Lower lobe of right lung (tissue), 2 donors: ENCODE measurements at regions not wholly inside any gene's neighbourhood (a gene's known extent, or its start where the extent isn't known, plus 50 kb on each side); places are given as distances from the start of the nearest gene placed in this dataset.

Experiments used
- ATAC-seq, 2 donors: fragments of 200-7000 bp; cut with Tn5 transposase; one replicate each; pipeline ENCODE4 v1.9.1; 2020 to 2022; ENCODE audit warnings: mild to moderate bottlenecking in 2 of 2, moderate library complexity in 2 of 2
- DNase-seq: peaks from one replicate; pipeline ENCODE4 v3.0.0-alpha.2; 2020
- H3K27ac ChIP-seq: fragments of 200-600 bp; one replicate; pipeline ENCODE4 v1.8.0; 2022
- H3K27me3 ChIP-seq: fragments of 200-600 bp; one replicate; pipeline ENCODE4 v1.8.0; 2022; ENCODE audit warnings: low read depth
- H3K36me3 ChIP-seq: fragments of 200-600 bp; one replicate; pipeline ENCODE4 v1.8.0; 2022; ENCODE audit warnings: mild to moderate bottlenecking
- H3K4me1 ChIP-seq: fragments of 200-600 bp; one replicate; pipeline ENCODE4 v1.8.0; 2022
- H3K4me3 ChIP-seq: fragments of 200-600 bp; one replicate; pipeline ENCODE4 v1.8.0; 2022; ENCODE audit warnings: mild to moderate bottlenecking
- H3K9me3 ChIP-seq: fragments of 200-600 bp; one replicate; pipeline ENCODE4 v1.8.0; 2022
- intact Hi-C: fragments of 100-400 bp; cut with DNase I; formaldehyde crosslinking; loops from one replicate; pipeline ENCODE4 v1.11.0; 2022
- TF ChIP-seq, protein P1 (sequence below): fragments of 200-600 bp; IDR thresholded peaks from one replicate; pipeline ENCODE4 v1.8.0; 2022; ENCODE audit warnings: antibody characterized with exemption, mild to moderate bottlenecking
- donor health status: DM: no; HTN: yes; CAD: no; lungs with severe emphysema.

DNA sequence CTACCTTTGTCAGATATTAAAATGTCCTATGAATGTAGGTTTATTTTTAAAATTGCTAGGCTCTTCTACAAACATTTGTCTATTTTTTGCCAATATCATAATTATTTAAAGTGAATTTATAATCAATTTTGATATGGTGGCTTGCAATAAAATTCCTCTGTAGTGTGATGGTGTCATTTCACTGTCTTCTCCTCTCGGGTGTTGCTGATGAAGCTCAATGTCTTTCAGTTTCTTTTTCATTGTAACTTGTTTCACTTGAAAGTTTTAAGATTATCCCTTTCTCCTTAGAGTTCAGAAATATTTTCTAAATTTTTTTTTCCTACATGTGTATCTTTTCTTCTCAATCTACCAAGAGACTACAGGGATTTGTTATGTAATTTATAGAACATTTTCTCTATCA is 267.1 kb upstream of the EDNRB start:
- Histone ChIP-seq H3K36me3 (no peaks in the 10 kb centered on the region), H3K27me3 (no peaks in the 10 kb centered on the region), H3K4me3 (no peak overlapping the region), H3K27ac (no peak overlapping the region), H3K4me1 (no peaks in the 10 kb centered on the region), H3K9me3 (no peaks in the 10 kb centered on the region)
- DNase-seq (no peak), ATAC-seq (no peak)
- intact Hi-C loops = no loop called here
- TF ChIP-seq, protein P1, sequence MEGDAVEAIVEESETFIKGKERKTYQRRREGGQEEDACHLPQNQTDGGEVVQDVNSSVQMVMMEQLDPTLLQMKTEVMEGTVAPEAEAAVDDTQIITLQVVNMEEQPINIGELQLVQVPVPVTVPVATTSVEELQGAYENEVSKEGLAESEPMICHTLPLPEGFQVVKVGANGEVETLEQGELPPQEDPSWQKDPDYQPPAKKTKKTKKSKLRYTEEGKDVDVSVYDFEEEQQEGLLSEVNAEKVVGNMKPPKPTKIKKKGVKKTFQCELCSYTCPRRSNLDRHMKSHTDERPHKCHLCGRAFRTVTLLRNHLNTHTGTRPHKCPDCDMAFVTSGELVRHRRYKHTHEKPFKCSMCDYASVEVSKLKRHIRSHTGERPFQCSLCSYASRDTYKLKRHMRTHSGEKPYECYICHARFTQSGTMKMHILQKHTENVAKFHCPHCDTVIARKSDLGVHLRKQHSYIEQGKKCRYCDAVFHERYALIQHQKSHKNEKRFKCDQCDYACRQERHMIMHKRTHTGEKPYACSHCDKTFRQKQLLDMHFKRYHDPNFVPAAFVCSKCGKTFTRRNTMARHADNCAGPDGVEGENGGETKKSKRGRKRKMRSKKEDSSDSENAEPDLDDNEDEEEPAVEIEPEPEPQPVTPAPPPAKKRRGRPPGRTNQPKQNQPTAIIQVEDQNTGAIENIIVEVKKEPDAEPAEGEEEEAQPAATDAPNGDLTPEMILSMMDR = no peak

DNA sequence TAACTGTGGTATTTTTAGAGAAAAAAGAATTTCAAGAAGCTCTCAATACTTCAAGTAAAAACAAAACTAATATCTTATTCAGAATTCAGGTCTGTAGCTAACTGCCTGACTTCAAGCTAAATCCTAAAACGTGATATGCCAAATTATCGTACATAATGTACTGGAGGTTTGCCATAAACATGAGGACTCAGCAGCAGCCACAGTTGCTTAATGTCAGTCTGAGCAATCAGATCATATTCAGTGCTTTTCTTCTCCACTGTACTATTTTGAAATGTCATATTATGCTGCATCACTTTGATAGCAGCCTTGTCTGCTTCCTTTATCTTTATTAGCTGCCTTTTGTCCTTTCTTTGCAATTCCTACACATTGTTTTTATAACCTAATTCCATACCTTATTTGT is 265.1 kb upstream of the EDNRB start:
- Histone ChIP-seq H3K4me3 (no peak overlapping the region), H3K36me3 (no peaks in the 10 kb centered on the region), H3K27ac (no peak overlapping the region), H3K27me3 (no peaks in the 10 kb centered on the region), H3K9me3 (no peaks in the 10 kb centered on the region), H3K4me1 (no peaks in the 10 kb centered on the region)
- no peak for ATAC-seq
- no peak for DNase-seq
- TF ChIP-seq, protein P1 = no peak
- intact Hi-C loops = no loop called here

DNA sequence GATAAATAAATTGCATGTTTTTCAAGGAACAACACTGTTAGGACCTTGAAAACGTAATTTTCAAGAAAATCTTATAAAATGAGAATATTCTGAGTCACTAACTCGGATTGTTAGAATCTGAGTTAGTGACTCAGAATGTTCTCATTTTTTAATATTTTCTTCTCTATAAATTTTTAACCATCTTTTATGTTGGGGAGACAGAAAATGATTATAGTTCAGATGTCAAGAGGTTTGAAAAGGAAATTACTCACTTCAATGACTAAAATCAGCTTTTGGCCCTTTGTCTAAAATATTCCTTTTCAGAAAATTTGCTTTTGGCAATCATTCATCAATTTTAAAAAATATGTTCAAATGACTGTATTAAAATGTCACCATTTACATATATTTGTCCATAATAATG is 264.2 kb upstream of the EDNRB start:
- intact Hi-C loops = no loop called here

DNA sequence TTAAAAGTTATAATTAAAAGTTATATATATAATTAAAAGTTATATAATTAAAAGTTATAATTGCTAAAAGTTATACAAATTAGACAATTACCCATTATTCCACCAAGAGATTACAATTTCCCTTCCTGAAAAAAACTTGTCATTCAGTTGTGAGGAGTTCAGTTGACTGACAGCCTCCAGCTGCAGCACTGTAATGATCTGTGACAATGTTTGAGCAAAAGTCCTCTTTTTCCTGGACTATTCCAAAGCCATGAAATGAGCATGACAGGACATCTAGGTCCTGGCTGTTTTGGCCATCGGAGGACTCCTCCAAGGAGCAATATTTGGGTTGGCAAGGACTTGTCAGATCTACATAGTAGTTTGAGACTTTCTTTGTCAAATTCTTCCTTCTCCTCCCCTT is 258.7 kb upstream of the EDNRB start:
- H3K9me3 ChIP-seq = no peaks in the 10 kb centered on the region
- no peak overlapping the region for H3K27ac ChIP-seq
- TF ChIP-seq, protein P1 = no peak
- H3K36me3 ChIP-seq = no peaks in the 10 kb centered on the region
- no peaks in the 10 kb centered on the region for H3K27me3 ChIP-seq
- intact Hi-C loops = no loop called here
- no peak overlapping the region for H3K4me3 ChIP-seq
- ATAC-seq (no peak), DNase-seq (no peak)
- no peaks in the 10 kb centered on the region for H3K4me1 ChIP-seq

More for the DNA sequence above, 264.2 kb upstream of the EDNRB start:
- DNase-seq = no peak
- ATAC-seq = no peak
- Histone ChIP-seq H3K4me3 (no peak overlapping the region), H3K4me1 (no peaks in the 10 kb centered on the region), H3K27ac (no peak overlapping the region), H3K36me3 (no peaks in the 10 kb centered on the region), H3K9me3 (no peaks in the 10 kb centered on the region), H3K27me3 (no peaks in the 10 kb centered on the region)
- TF ChIP-seq, protein P1 = no peak

DNA sequence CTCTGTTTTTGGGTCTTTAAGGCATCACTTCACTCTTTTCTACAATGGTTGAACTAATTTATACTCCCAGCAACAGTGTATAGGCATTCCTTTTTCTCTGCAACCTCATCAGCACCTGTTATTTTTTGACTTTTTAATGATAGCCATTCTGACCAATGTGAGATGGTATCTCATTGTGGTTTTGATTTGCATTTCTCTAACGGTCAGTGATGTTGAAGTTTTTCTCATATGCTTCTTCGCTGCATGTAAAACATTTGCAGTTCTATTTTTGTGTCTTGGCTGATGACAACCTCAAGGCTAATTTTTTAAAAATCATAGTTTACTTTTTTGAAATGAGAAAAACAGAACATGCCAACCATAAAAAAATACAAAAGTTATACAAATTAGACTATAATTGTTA is 258.2 kb upstream of the EDNRB start:
- H3K9me3 ChIP-seq = no peaks in the 10 kb centered on the region
- no peak overlapping the region for H3K4me3 ChIP-seq
- intact Hi-C loops = no loop called here
- no peak overlapping the region for H3K27ac ChIP-seq
- no peaks in the 10 kb centered on the region for H3K27me3 ChIP-seq
- H3K36me3 ChIP-seq = no peaks in the 10 kb centered on the region
- no peak for DNase-seq
- no peaks in the 10 kb centered on the region for H3K4me1 ChIP-seq
- TF ChIP-seq, protein P1 = no peak
- no peak for ATAC-seq

DNA sequence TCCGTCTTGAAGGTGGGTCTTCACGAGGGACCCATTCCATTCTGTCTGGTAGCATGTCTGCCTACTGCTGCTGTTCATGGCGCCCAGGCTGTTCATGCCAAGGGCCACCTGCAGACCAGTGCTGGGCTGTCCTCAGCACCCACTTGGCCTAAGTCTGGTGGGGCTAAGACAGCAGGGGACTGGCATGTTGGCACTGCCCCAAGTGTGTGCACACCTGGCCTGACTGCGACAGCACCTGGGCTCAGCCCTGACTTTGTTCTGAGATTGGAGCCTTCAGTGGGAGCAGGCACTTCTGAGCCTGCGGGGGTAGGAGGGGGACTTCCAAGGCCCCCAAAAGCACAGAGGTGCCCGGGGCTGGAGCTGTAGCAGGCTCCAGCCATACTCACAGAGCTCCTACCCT is 250.8 kb upstream of the EDNRB start:
- Histone ChIP-seq H3K27me3 (no peaks in the 10 kb centered on the region), H3K4me1 (no peaks in the 10 kb centered on the region), H3K27ac (no peak overlapping the region), H3K4me3 (no peak overlapping the region), H3K9me3 (no peaks in the 10 kb centered on the region), H3K36me3 (no peaks in the 10 kb centered on the region)
- DNase-seq (no peak), ATAC-seq (no peak)
- TF ChIP-seq, protein P1 = no peak
- intact Hi-C loops = no loop called here
